ENCODE measurements at regions not wholly inside any gene's neighbourhood (a gene's known extent, or its start where the extent isn't known, plus 50 kb on each side); places are given as distances from the start of the nearest gene placed in this dataset.

GRCh38 chr22:48376936-48377712 is 1450.5 kb downstream of the BRD1 start:
- Histone ChIP-seq H3K4me3 (replicated peaks in 1 of 3; ENCODE audit: insufficient read depth in 1 of 3, low read depth in 2 of 3, low read length in 3 of 3) (no peak overlapping the region), H3K27me3 (ENCODE audit: control insufficient read depth in 1 of 2, insufficient read depth in 2 of 2, low read length in 2 of 2) (peaks cover 2 to 39% of the 10 kb centered on the region in 2 experiments; a peak in 4 of 5 replicates), H3K9ac (ENCODE audit: insufficient read depth, low read depth, low read length) (no peak overlapping the region), H3K9me3 (ENCODE audit: low read length) (no peaks in the 10 kb centered on the region), H3K4me1 (ENCODE audit: insufficient read depth, low read length) (no peaks in the 10 kb centered on the region), H2AFZ (ENCODE audit: low read length) (no peak overlapping the region), H3K4me2 (ENCODE audit: low read depth, low read length) (no peak overlapping the region), H3K79me2 (ENCODE audit: insufficient read depth, low read length) (no peaks in the 10 kb centered on the region), H4K20me1 (ENCODE audit: insufficient read depth, low read length) (0 out of 2 replicates have a peak, but pooled peaks cover 2% of the 10 kb centered on the region), H3K27ac (ENCODE audit: extremely low read length, insufficient read depth, low read length) (no peak overlapping the region), H3K36me3 (replicated peaks in 1 of 2; ENCODE audit: control insufficient read depth in 1 of 2, insufficient read depth in 2 of 2, low read length in 2 of 2) (no peaks in the 10 kb centered on the region)
- TF ChIP-seq FOSL1 (CRISPR knock-in tag; IDR thresholded peaks at IDR 0.05; ENCODE audit: borderline replicate concordance) = no peak
- no peak for TF ChIP-seq STAT5B (CRISPR knock-in tag; IDR thresholded peaks at IDR 0.05)
- TF ChIP-seq CHD2 (IDR thresholded peaks at IDR 0.05; ENCODE audit: low read depth, low read length) = no peak
- no peak for TF ChIP-seq AHR (CRISPR knock-in tag; IDR thresholded peaks at IDR 0.05)
- TF ChIP-seq JUNB (CRISPR knock-in tag; IDR thresholded peaks at IDR 0.05; ENCODE audit: borderline replicate concordance) = no peak
- no peak for TF ChIP-seq SOX5 (CRISPR knock-in tag; IDR thresholded peaks at IDR 0.05; ENCODE audit: borderline replicate concordance)
- TF ChIP-seq ZNF337 (CRISPR knock-in tag; IDR thresholded peaks at IDR 0.05; ENCODE audit: borderline replicate concordance, low read depth) = no peak
- WGBS (ENCODE audit: low lambda C conversion rate) = 17% methylated on average over 6 of the region's 8 CpGs
- intact Hi-C loops (cut with micrococcal nuclease; ENCODE audit: unreplicated experiment) (no loop called here), in situ Hi-C loops (cut with HindIII; ENCODE audit: extremely low pct_ligation_motif_present, low pct_unique_long_range_greater_than_20kb) (no loop called here)
- FAIRE-seq (no peak), DNase-seq (ENCODE audit: low spot score) (no peak), ATAC-seq (no peak)
- BruUV-seq (replicated peaks) = no TSS peak
- ChIA-PET POLR2A (no interaction called here), CTCF (ENCODE audit: low intra/inter-chr PET ratio, low total read pairs) (no interaction called here)

DNA sequence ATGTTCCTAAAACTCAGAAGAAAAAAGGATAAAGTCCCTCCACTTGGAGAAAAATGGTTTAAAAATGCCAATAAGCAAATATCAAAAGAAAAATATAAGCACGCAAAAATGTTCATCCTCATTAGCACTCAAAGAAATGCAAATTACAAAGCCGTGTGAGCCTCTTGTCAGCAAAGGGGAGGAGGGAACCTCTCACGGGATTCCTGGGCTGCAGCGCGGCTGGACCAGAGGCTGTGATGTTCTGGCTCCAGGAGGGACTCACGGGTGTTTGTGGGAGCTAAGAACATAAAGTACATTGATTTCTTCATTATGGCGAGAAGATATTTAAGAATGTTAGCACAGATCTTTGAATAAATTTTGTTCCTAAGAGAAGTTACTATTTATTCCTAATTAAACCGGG is 1451.2 kb downstream of the BRD1 start:
- intact Hi-C loops (cut with micrococcal nuclease; ENCODE audit: unreplicated experiment) (no loop called here), in situ Hi-C loops (cut with HindIII; ENCODE audit: extremely low pct_ligation_motif_present, low pct_unique_long_range_greater_than_20kb) (no loop called here)
- FAIRE-seq (no peak), DNase-seq (ENCODE audit: low spot score) (no peak), ATAC-seq (no peak)
- Histone ChIP-seq H3K4me3 (replicated peaks in 1 of 3; ENCODE audit: insufficient read depth in 1 of 3, low read depth in 2 of 3, low read length in 3 of 3) (no peak overlapping the region), H2AFZ (ENCODE audit: low read length) (no peak overlapping the region), H3K79me2 (ENCODE audit: insufficient read depth, low read length) (no peaks in the 10 kb centered on the region), H3K27ac (ENCODE audit: extremely low read length, insufficient read depth, low read length) (no peak overlapping the region), H3K9me3 (ENCODE audit: low read length) (no peaks in the 10 kb centered on the region), H3K4me1 (ENCODE audit: insufficient read depth, low read length) (no peaks in the 10 kb centered on the region), H3K27me3 (ENCODE audit: control insufficient read depth in 1 of 2, insufficient read depth in 2 of 2, low read length in 2 of 2) (peaks cover 2 to 42% of the 10 kb centered on the region in 2 experiments; a peak in 4 of 5 replicates), H3K9ac (ENCODE audit: insufficient read depth, low read depth, low read length) (no peak overlapping the region), H3K4me2 (ENCODE audit: low read depth, low read length) (no peak overlapping the region), H4K20me1 (ENCODE audit: insufficient read depth, low read length) (no peaks in the 10 kb centered on the region), H3K36me3 (replicated peaks in 1 of 2; ENCODE audit: control insufficient read depth in 1 of 2, insufficient read depth in 2 of 2, low read length in 2 of 2) (no peaks in the 10 kb centered on the region)
- CTCF ChIA-PET (ENCODE audit: low intra/inter-chr PET ratio, low total read pairs) = no interaction called here
- BruUV-seq (replicated peaks) = no TSS peak
- POLR2A ChIA-PET = no interaction called here
- 22% methylated on average over 8 of the region's 8 CpGs for WGBS (ENCODE audit: low lambda C conversion rate)
- TF ChIP-seq DNMT3B (CRISPR knock-in tag; conservative IDR thresholded peaks at IDR 0.05) (no peak), ZNF572 (CRISPR knock-in tag; IDR thresholded peaks at IDR 0.05) (no peak), DMAP1 (CRISPR knock-in tag; IDR thresholded peaks at IDR 0.05) (no peak), ZNF883 (CRISPR knock-in tag; IDR thresholded peaks at IDR 0.05; ENCODE audit: not compliant biosample characterization) (no peak)

All from HepG2 (cell line).